RKO (cell line): ENCODE measurements at regions not wholly inside any gene's neighbourhood (a gene's known extent, or its start where the extent isn't known, plus 50 kb on each side); places are given as distances from the start of the nearest gene placed in this dataset.

Experiments
- DNase-seq: peaks from one replicate; pipeline ENCODE4 v3.0.0-alpha.2; 2016; ENCODE audit warnings: low spot score

DNA sequence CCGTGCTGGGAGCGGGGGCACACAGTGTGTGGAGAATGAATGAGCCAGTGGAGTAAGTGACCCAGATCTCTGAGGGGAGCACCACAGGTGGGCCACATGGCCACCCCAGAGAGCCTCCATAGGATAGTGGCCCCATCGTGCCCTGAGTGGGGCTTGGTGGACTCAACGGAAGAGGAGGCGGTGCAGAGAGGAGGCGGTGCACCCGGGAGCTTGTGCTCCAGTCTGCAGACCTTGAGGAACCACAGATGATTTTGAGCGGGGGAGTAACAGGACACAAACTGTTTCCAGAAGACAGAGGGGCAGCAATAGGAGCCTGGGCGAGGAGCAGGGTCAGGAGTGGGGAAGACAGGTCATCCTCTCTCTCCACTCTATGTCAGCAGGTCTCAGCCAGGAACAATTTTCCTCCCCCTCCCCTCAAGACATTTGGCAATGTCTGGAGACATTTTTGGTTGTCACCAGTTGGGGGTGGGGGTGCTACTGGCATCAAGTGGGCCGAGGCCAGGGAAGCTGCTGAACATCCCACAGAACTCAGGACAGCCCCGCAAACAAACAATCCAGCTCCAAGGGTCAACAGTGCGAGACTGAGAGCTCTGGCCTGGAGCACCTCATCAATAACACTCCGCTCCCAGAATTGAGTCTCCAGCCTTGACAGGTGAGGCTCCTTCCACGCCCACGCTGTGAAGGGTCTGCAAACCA is 182.2 kb downstream of the USP12 start:
- DNase-seq, result no peak

DNA sequence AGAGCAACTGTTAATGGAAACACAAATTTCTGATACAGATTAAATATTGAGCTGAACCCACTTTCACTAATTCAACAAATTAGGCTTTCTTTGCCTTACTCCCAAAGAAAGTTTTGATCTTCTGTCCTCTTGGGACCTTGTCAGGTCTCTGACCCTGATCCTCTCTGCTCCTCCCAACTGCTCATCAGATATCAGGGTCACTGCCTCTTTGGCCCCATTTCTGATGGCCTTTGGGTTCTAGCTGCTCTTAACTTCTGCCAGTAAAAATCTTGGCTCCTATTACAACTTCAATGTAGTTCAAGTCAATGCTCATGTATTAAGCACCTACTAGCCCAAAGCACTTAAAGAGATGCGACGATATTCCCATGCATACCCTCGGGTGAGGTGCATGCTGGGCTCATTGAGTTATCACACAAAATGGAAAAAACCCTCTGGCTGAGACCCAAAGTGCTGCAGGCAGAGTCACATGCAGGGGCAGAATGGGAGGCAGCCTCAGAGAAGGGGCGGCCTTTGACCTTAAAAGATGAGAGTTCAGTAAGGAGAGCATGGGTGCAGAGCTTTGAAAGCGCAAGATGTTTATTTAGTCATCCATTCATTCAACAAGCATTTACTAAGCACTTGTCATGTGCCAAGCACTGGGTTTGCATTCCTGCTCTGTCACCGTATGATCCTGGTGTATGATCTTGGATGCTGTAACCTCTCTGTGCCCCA is 183.4 kb downstream of the USP12 start:
- DNase-seq, result no peak

DNA sequence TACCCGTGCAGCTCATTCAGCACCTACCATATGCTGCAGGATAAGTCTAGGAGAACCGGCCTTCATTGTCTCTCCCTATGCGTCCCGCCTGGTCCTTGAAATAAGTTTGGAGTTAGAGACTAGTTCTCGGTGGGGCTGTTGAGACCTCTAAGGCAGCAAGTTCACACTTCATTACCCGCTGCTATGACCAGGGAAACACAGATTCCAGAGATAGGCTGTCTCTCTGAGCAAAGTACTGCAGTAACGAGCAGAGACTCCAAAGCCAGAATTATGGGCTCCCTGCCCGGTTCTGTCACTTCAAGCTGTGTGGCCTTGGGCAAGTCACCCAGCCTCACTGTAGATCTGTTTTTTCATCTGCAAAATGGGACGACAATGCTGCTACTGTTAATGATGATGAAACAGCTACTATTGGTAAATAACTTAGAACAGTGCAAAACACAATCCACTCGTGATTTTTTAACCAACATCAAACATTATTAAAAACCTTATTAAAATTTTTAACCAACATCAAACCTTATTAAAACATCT is 184.1 kb downstream of the USP12 start:
- DNase-seq, result no peak

DNA sequence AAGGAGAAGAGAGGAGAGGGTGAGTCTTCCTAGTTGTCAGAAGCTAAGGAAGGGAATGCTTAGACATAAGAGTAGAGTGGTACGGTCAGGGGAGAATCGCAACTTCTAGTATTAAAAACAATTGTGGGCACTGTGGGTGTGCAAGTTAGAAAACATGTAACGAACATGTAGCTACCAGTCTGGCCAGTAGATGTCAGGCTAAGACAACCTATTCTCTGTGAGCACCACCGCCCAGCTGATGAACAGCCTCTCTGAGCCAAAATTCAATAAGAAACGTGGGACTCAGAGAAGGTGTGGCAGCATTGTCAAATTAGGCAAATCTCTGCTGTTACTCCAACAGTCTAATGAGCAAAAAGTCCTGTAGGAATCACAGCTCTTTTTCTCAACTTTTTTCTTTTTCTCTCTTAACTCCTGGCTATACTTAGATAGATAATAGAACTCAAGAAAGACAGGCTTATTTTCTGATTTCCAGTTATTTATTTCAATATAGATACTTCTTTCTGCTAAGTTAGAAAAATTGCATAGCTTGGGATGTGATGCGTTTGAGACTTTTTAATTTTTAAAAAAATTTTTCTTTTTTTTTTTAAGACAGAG is 186.2 kb downstream of the USP12 start:
- peak; percentile 85 for DNase-seq

DNA sequence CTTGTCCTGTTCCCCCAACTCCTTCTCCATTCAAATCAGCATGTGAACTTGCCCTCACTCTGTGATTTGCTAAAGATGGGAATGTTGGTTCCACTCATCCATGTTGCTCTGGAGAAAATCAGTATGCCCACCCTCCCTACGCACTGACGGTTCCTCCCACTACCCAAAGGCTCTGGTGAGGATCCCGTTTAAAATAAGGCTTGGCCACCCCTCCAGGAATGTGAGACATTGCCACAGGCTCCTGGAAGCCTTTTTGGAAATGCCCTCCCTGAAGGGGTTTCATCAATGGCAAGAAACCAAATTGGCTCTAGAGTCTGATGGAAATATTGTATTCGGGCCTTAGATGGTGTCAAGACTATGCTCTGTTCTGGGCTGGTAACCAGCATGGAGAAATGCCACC is 187.3 kb downstream of the USP12 start:
- no peak for DNase-seq

DNA sequence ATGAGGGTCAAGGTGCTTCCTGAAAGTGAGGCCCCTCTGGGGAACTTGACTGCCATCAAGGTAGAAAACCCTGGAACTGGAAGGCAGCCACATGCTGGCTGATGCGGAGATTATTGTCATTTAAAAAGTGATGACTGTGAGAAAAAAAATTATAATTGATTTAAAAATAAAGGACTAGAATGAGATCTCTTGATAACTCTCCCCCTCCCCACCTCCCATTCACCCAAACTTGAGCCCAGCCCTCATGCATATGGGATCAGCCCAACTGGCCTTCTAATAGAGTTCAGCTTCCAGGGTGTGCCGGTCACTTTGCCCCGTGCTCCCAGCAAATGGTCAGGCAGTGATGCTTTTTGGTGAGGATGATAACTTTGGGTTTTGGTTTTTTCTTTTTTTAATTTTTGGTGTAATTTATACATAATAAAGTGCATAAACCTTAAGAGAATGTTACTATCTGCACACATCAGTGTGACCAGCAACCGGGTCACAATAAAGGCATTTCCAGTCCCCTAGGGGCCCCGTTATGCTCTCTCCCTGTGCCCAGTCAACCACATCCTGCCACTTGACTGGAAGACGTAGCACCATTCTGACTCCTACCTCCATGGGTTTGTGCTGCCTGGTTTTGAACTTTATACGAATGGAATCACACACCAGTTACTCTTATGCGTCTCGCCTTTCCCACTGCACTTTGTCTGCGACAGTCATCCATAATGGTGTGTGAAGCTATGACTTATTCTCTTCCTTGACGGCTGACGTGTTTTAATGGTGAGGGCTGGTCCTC is 187.9 kb downstream of the USP12 start:
- DNase-seq, result no peak

DNA sequence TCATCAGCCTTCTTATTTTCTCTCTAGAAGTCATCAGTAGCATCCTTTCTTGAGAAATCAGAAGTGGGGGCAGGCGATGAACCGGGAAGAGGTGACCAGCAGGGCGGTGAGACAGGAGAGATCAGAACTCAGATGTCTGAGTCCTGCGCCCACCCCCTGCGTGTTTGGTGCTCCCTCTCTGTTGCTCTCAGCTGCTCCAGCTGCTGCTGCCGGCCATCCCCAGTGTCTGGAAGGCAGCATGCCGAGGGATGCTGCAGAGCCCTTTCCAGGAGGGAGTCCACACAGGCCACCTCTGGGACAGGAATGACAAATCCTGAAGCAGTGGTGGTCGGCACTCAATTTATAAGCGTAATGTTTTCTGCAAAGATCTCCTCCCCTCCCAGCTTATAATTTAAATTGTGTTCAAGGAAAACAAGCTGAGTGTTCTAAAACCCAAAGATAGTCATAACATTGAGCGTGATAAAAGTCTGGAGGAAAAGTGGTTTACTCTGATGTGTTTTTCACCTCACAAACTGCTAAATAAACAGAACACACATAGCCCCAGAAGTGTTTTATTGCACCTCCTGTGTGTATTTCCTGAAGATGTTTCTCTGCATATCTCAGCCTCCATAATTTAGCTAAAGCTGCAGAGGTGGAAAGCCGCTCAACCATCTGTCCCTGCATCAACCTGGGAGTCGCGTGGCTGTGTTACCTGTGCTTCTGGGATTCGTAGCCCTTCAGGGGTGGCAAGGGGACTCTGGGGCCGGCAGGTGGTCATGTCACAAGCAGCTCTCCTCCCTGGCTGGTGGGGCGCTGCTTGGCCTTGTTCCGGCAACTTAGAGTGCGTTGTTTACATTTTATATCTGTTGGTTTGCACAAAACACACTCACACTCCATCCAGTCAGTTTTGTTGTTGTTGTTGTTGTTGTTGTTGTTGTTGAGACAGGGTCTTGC is 191.2 kb downstream of the USP12 start:
- no peak for DNase-seq

DNA sequence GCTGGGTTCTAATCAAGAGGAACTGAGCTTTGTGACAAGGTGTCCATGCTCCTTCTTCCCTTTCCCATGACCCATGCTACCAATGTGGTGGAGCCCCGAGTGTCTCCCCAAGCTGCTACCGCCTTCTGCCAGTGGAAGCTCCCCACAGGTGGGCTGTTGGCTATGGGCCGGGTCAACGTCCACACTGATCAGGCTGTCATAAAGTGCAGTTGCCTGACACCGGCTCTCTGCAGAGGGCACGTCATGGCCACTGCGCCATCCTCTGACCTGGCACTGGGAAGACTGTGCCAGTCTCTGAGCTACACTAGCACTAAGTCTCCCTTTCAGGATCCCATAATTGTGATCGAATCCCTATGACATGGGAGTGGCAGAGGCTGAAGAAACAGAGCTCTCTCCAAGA is 192.3 kb downstream of the USP12 start:
- no peak for DNase-seq

DNA sequence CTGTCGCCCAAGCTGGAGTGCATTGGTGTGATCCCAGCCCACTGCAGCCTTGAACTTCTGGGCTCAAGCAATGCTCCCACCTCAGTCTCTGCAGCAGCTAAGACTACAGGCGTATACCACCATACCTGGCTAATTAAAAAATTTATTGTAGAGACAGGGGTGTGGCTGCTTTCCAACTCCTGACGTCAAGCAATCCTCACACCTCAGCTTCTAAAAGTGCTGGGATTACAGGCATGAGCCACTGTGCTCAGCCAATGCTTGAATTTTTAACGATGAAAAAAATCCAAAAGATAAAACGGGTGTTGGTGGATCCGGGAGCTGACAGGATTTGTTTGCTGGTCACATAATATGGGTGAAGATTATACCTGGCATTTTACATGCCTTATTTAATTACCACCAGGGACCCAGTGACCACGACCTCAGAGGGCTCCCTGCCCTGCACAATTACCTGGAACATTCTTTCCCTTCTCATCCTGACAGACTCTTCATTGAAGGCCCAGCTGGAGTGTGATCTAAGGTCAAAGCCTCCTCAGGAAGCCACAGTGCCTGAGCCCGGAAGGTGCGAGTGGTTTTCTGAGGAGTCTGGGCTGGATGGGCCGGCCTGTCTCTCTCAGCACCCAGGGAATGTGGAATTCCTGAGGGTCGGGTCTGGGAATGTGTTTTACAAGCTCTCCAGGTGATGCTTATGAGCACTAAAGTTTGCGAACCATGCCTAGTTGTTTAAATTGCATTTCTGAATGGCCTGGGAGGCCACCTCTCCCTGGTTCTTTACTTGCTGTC is 193.3 kb downstream of the USP12 start:
- DNase-seq, result no peak

DNA sequence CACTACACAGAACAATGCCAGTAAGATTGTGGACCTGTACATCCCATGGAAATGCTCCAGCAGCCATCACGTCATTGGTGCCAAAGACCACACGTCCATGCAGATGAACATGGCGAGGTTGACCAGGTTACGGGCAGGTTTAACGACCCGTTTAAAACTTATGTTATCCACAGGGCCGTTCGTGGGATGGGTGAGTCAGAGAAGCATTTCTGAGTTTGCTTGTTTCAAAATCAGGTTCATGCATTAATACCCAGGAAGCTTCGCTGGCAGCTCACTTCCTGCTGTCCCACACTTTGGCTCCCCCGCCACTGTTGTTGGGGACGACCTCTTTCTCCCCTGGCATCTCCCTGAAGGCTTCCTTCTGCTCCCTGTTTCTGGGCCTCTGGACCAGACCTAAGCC is 194.1 kb downstream of the USP12 start:
- no peak for DNase-seq

DNA sequence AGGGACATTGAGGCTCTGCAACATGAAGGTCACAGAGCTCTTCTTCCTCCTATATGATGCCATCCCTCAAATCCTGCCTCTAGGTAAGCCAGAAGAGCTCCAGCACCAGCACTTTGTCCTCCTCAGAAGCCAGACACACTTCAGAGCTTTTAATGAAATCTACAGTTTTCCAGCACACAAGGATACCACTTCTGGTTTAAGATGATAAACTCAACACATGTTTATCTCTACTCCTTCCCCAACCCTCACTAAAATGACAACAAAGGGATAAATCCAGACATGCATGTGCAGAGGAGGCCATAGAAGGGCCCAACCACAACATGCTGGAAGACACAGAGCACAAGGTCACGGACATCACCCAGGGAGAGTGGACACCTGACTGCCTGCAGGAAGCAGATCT is 195.3 kb downstream of the USP12 start:
- no peak for DNase-seq

DNA sequence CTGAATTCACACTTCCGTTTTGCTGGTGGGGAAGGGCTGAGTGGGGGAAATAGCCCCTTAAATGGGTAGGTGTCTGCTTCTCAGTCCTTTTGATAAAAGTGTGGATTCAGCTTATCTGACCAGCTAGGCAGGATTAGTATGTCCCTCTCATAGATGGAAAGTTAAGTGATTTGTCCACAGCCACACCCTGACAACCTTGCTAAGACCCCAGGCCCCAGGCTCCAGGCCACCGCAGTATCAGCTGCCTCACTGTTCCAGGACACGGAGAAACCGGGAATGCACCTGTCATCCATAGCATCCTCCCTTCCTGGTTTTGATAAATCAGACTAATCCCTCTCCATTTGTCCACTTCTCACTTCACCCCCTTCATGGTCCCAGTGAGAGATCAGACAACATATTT is 197.7 kb downstream of the USP12 start:
- no peak for DNase-seq

DNA sequence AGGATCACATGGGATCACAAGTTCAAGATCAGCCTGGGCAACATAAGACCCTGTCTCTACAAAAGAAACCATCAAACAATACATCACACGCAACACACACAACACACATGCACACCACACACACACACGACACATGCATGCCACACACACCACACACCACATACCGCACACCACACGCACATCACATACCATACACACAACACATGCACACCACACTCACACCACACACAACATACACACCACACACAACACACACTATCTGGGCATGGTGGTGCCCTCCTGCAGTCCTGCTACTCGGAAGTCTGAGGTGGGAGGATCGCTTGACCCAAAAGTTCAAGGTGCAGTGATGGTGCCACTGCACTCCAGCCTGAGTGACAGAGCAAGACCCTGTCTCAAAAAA is 198.3 kb downstream of the USP12 start:
- DNase-seq, result no peak

DNA sequence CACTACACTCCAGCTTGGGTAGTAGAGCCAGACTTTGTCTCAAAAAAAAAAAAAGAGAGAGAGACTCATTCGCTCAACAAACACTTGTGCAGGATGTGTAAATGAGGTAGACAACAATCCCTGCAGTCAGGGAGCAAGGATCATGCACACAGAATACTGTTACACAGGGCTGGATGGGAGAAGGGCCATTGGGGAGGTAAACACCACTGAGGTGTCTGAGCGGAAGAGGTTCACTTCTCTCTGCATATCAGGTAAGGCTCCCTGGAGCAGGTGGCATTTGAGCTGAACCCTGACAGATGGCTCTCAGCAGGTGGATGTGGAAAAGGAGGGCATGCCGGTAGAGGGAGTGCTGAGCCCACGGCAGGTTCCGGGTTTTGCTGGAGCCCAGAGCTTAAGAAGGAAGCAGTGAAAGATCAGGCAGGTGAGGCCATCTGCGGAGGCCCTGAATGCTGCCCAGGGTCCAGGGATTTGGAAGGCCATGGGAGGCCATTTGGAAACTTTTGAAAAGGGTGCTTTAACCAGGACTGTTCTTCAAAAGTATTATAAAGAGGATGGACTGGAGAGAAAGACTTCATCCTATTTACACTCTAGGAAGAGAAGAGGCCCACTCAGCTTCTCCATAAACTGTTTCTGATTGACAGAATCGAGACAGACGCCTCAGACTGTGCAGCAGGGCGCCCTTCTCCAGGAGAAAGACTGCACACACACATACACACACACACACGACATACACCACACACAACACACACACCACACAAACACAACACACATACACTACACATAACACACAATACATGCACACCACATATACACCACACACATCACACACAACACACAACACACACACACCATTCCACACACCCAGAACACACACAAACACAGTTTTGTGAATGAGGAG is 199.4 kb downstream of the USP12 start:
- DNase-seq, result peak; percentile 28

DNA sequence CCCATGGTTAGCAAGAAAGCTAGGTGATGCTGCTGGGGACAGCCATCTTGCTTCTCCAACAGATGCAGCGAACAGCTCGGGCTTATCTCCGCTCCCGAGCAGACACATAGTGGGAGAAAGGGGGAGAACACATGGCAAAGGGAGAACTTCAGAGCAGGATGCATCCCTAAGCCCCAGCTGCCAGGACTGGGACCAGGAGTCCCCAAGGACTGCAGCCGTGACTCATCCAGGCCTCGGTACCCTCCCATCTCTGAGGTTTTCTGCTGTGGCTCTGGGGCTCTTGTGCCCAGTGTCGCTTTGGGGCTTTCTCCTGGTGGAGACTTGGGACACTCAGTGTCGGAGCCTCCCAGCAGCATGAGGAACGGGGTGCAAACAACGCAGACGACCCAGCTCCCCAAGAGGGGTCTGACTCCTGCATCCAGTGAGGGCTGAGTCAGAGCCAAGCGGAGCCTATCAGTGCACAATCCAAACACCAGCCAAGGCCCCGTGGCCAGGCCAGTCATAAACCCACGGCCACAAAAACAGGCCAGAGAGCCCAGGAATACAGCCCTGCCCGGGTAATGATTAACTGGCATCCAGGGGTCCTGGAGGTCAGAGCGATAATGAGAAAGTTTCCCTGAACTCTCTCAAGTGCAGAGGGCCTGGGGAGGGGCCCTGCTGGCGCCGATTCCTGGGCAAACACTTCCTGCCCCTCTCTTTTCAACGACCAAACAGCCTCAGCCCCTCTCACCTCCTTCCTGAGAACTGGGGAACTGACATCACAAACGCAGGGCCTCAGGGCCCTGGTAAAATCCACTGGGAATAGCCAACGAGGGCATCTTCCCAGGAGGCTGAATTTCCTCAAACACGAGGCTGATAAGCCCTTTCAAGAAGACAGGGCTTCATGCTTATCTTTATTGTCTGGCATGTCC is 202.9 kb downstream of the USP12 start:
- DNase-seq, result no peak

DNA sequence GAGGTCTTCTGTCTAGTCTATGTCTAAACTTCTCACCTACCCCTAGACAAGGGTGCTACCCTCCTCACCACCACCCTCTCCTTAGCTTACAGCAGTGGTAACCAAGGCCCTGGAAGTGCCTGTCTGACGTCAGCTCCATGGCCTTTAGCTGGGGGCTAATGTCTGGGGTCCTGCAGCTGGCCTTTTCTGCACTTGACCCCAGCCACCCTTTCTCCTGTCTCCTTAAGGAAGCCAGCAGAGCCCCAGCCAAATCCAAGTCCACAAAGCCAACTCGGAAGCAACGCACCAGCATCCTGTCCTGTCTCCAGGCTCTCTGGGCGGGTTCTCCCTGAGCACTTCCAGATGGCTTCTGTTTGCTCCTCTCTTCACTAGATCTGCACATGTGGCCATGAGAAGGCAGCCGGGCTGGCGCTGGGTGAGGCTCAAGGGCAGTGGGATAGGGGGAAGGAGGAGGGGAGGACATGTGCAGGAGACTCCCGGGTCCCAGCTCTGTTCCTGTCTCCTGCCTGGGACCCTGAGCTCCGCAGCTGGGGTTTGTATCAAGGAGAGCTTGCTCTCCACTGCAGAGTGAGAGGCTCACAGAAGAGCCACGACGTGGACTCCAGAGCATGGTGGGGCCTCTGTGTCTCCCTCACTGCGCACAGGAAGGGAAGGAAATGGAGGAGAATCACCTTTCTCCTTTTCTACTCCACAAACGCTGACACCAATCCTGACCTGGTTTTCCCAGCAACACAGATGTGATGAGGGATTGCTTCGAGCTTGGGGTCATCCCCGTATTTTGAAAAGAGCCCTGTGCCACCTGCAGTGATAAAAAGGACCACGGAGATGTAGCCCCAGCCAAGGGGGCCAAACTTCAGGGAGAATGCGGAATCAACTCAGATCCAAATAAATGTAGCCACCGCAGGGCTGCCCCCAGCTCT is 204.2 kb downstream of the USP12 start:
- no peak for DNase-seq

DNA sequence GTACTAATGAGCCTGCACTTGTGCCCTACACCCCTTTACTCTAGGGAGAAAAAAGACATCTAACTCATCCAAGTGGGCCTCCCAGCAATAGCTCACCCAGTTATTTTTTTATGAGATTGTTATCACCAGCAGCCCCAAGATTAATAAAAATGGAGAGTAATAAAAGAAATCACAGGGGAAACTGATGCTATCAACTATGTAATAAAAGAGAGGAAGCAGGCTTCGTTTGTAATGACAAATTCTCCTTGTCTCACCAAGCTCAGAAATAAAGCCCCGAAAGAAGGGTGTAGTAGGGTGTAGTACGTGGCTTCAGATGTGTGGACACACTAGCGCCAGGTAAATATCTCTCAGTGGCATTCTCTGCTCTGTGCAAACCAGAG is 204.9 kb downstream of the USP12 start:
- no peak for DNase-seq
